Activated CD4-positive, alpha-beta T cell treated with anti-CD3 and anti-CD28 coated beads for 1 hour (primary cell): ENCODE measurements at regions not wholly inside any gene's neighbourhood (a gene's known extent, or its start where the extent isn't known, plus 50 kb on each side); places are given as distances from the start of the nearest gene placed in this dataset.

Experiments
- DNase-seq: peaks from one replicate; pipeline ENCODE4 v3.0.0-alpha.2; 2020

DNA sequence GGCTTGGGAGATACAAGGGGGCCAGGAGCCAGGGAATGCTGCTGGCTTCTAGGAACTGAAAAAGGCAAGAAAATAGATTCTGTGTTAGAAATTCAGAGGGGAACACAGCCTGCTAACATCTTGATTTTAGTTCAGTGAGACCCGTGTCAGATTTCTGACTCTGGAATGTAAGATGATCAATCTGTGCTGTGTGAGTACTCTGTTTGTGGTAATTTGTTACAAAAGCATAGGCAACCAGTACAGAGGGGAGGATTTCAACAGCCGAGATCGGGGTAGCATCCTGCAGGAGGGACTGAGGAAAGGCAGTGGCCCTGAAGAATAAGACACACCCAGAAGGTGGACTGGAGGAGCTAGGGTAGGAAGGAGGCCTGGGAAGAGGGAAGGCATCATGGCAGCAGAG lies 410.0 kb upstream of the CCDC196 start:
- DNase-seq: no peak

DNA sequence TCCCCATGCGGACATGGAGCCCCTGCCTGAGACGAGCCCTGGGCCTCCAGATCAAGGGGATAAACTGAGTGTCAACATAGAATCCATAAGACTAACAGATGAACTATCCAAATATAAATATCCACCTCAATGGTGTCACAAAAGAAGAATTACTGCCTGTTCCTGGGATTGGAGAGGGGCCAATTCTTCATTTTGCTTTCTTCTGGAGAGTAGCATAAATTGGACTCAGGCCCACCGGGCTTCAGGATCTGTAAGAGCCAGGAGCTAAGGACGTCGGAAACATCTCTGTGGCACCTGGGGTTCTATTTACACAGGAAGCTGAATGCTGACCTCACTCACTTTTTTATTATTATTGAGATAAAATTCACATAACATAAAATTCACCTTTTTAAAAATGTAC lies 408.2 kb upstream of the CCDC196 start:
- DNase-seq: no peak

- DNase-seq: no peak
These were observed 404.4 kb upstream of the CCDC196 start for GRCh38 chr14:66081594-66082376.

- DNase-seq: no peak
These were observed 400.9 kb upstream of the CCDC196 start for GRCh38 chr14:66085224-66085623.

DNA sequence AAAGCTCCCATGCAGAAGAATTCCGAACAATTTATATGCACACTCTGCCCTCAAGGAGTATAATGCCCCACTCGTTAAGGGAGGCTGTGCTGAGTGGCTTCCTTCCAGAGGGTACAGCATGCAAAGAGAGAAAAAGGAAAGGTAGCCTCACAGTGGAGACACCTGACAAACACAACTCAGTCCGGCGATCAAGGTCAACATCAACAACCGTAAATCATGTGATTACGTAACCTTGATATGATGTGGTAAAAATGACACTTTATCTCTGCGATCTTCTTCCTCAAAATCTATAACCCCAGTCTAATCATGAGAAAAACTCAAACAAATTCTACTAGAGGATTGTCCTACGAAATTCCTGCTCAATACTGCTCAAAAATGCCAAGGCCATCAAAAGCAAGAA lies 400.5 kb upstream of the CCDC196 start:
- no peak for DNase-seq

DNA sequence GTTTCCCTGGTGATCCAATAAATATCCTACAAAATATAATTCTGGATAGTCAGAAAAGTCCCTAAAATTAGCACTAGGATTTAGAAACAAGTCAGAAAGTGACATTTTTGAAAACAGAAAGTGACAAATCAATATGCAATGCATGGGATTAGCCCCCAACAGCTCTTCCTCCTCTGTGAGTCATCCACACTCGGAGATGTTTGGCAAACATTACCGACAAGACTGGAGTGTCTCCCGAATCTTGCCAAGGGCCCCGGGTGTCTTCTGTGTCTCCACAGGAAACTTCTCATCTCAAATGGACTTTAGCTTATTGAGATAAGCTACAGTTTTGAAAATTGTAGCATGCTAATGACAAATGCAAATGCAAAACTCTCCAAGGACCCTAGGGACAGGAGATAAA lies 398.9 kb upstream of the CCDC196 start:
- no peak for DNase-seq

GRCh38 chr14:66088656-66089055 lies 397.5 kb upstream of the CCDC196 start:
- no peak for DNase-seq

DNA sequence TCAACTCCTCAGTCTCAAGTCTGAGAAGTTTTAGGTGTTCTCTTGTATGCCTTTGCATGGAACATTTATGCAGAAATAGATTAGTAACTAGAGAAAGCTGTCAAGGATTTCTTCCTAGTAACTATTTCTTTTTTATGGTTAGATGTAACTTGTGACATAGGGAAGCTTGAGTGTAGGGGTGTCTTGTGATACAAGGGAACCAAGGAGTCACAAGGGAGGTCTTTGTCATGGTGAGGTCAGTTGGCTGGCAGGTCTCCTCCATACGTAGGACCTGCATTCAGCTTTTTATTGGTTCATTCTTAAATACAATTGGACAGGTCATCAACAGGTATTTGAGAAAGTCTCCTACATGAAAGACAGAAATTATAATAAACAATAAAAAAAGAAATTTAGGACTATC lies 394.0 kb upstream of the CCDC196 start:
- DNase-seq: no peak

- DNase-seq: no peak
These were observed 393.4 kb upstream of the CCDC196 start for GRCh38 chr14:66092748-66093147.

DNA sequence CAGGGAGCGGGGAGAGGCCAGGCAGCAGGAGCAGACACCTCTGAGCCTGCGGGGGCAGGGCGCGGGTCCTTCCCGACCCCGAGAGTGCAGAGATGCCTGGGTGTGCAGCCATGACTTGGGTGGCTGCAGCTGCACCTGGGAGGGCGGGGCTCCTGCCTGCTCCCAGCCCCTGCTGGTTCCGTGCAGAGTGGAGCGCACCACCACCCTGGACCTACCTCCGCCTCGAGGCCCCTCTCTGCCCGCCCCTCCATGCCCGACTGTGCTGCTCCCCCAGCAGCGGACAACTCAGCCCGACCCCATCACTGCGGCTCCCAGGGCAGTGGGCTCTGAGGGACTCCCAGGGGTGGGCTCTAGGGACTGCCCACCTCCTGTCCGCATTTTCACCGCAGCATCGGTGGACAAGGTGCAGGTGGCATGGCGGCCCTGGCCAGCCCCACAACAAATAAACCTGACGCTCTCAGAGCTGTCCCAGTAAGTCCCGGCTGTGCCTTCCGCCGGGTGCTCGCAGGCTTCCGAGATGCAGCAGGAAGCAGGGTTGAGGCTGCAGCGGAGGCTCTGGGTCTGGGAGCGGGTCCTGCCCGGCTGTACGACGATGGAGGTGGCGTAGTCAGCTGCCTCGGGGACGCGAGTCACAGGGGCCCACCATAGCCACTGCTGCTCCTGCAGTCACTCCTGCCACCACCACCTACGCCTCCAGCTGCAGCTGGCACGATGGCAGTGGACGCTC lies 392.0 kb upstream of the CCDC196 start:
- DNase-seq: no peak

GRCh38 chr14:66099451-66099850 lies 386.7 kb upstream of the CCDC196 start:
- no peak for DNase-seq

DNA sequence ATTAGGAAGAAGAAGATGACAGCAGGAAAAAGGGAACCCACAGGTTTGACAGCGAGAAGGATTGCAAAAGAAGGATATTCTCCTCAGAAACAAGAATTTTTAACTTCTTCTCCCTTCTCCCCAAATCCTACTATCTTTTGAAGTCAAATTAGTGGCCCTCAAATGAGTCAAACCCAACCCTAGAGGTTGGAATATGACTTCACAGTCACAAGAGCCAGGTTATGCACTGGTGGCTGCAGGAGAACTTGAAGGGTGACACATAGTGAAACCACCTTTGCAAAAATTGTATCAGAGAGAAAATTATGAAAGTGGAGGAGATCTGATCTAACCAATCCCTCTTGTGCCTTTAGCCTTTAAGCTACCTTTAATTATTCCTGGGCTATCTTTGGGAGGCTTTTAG lies 386.2 kb upstream of the CCDC196 start:
- no peak for DNase-seq

- no peak for DNase-seq
These were observed 384.5 kb upstream of the CCDC196 start for GRCh38 chr14:66101662-66102061.

GRCh38 chr14:66104486-66104885 lies 381.7 kb upstream of the CCDC196 start:
- DNase-seq: no peak

DNA sequence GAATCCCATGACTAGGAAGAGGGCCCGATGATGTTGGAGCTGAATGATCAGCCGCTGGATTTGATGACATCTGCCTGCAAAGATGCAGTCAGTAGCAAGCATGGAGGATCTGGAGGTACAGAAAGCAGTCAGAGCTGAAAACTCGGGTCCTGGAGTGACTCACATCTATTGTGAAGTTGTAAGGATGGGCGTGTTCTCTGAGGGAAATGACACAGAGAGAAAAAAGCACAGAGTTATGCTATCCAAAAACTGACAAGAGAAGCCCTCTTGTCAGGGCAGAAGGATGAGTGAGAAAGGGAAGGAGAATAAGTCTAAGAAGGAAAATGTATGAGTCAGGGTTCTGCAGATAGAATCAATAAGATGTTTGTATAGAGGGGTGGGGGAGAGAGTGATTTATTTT lies 380.4 kb upstream of the CCDC196 start:
- no peak for DNase-seq

DNA sequence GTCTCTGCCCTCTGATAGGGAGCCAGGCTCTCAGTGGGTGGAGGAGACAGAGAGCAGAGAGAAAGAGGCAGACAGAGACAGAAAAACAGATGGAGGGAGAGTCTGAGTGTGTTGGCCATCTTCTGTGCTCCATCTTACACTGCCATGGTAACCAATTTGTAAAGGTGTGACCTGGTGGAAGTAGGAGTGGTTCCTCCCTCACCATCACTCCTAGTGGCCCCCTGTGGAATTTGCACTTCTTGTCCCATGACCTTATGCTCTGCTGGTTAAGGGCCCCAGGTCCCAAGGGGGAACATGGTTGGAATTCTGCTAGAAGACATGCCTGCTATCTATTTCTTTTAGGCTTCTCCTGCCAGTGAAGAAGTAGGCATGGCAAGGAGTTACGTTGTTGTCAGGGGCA lies 376.7 kb upstream of the CCDC196 start:
- DNase-seq: no peak

DNA sequence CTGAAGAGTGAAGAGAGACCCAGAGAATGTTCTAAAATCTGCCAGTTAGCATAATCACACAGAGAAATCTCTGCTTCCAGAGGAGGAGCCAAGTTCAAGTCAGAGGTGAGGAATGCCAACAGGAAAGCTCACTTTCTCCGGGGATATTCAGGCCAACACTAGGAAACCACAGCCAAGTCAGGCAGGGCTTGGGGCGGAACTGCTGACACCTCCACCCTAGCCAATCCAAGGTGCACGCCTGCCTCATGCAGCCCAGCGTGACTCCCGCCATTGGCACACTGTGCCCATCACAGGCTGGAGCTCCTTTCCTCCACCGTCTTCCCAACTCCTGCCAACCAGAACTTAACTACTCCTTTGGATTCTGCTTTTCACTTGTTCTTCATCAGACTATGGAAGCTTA lies 374.3 kb upstream of the CCDC196 start:
- DNase-seq: no peak

DNA sequence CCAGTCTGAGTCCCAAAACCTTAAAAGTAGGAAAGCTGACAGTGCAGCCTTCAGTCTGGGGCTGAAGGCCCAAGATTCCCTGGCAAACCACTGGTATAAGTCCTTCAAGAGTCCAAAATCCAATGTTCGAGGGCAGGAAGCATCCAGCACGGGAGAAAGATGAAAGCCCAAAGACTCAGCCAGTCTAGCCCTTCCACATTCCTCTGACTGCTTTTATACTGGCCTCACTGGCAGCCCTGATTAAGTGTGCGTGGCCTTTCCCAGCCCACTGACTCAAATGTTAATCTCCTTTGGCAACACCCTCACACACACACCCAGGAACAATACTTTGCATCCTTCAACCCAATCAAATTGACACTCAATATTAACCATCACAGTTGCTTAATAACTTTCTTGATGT lies 372.1 kb upstream of the CCDC196 start:
- no peak for DNase-seq

GRCh38 chr14:66115740-66116502 lies 370.2 kb upstream of the CCDC196 start:
- DNase-seq: no peak

DNA sequence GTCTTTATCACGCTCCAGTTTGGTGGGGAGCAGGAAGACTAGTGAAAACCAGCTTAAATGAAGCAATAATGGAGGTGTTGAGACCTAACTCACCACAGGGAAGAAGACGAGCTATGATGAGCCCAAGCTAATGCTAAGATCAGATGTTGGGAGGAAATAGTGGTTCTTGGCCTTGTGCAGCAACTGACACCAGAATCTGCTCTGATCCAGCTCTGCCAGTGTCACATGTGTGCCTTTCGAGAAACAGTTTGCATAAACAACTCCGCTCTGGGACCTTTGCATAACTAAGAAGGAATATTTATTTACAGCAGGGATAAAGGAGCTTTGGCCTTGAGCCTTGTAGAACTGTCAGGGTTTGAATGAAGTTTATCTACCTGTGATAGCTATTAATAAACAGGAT lies 369.4 kb upstream of the CCDC196 start:
- DNase-seq: no peak

- no peak for DNase-seq
These were observed 368.6 kb upstream of the CCDC196 start for GRCh38 chr14:66117600-66117999.

GRCh38 chr14:66119606-66120231 lies 366.5 kb upstream of the CCDC196 start:
- DNase-seq: no peak

DNA sequence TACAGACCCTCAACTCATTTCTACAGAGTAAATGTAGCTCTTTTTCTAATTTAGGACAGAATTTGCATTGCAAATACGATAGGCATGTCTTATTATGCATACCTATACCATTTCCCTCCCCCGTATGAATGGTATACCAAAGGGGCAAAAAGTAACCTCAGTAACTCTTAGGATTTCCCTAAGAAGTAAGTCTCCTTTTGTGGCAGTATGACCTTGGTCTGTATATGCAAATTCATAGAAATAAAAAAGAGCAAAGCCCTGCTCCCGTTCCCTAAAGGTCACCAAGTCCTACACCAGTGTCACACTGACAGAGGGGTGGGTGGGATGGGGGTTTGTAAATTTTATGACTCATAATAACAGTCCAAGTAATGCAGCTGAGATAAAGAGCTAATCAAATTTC lies 365.8 kb upstream of the CCDC196 start:
- no peak for DNase-seq
